Keratinocyte (primary cell): ENCODE measurements at regions not wholly inside any gene's neighbourhood (a gene's known extent, or its start where the extent isn't known, plus 50 kb on each side); places are given as distances from the start of the nearest gene placed in this dataset.

Source experiments
- CTCF ChIP-seq, 3 experiments: IDR thresholded peaks in 1 of 3; conservative IDR thresholded peaks in 1 of 3; optimal IDR thresholded peaks in 1 of 3; 2 replicates in 2 of 3; 3 replicates in 1 of 3; pipeline versions ENCODE3 to v1.5.1; 2011; ENCODE audit warnings: low read length in 3 of 3, mild to moderate bottlenecking in 3 of 3, moderate library complexity in 2 of 3, control low read depth in 1 of 3, inconsistent platforms in 1 of 3; ENCODE audit not compliant: insufficient read depth in 2 of 3; ENCODE audit errors: extremely low read depth in 1 of 3
- EZH2 ChIP-seq: IDR thresholded peaks from one replicate; pipeline ENCODE4 v1.6.1; 2012; ENCODE audit warnings: inconsistent platforms, mild to moderate bottlenecking, low read length, moderate library complexity

GRCh38 chr17:72222661-72223380 lies 102.0 kb downstream of the SOX9 start:
- TF ChIP-seq CTCF (optimal IDR thresholded peaks at IDR 0.05 in 1 of 3, IDR thresholded peaks at IDR 0.05 in 1 of 3, conservative IDR thresholded peaks at IDR 0.05 in 1 of 3; ENCODE audit: extremely low read depth in 1 of 3, insufficient read depth in 2 of 3, low read length in 3 of 3) (no peak), EZH2 (no peak)
